ENCODE measurements at regions not wholly inside any gene's neighbourhood (a gene's known extent, or its start where the extent isn't known, plus 50 kb on each side); places are given as distances from the start of the nearest gene placed in this dataset.

- DNase-seq (ENCODE audit: extremely low spot score) = no peak
- ChIA-PET POLR2A (no interaction called here), CTCF (no interaction called here)
- no peak for TF ChIP-seq NFRKB (IDR thresholded peaks at IDR 0.05)
- no peak for TF ChIP-seq L3MBTL2 (conservative IDR thresholded peaks at IDR 0.05)
- TF ChIP-seq ELF4 (IDR thresholded peaks at IDR 0.05) = no peak
- TF ChIP-seq LEF1 (IDR thresholded peaks at IDR 0.05; ENCODE audit: borderline replicate concordance) = no peak
- TF ChIP-seq BHLHE40 (IDR thresholded peaks at IDR 0.05; ENCODE audit: borderline replicate concordance) = no peak
- no peak for TF ChIP-seq CTBP1 (IDR thresholded peaks at IDR 0.05; ENCODE audit: borderline replicate concordance)
- TF ChIP-seq FOXA1 (IDR thresholded peaks at IDR 0.05) = no peak
- TF ChIP-seq ARNT (IDR thresholded peaks at IDR 0.05) = no peak
- no peak for TF ChIP-seq SUZ12 (IDR thresholded peaks at IDR 0.05)
- no peak for TF ChIP-seq TARDBP (IDR thresholded peaks at IDR 0.05)
- TF ChIP-seq, protein P1, sequence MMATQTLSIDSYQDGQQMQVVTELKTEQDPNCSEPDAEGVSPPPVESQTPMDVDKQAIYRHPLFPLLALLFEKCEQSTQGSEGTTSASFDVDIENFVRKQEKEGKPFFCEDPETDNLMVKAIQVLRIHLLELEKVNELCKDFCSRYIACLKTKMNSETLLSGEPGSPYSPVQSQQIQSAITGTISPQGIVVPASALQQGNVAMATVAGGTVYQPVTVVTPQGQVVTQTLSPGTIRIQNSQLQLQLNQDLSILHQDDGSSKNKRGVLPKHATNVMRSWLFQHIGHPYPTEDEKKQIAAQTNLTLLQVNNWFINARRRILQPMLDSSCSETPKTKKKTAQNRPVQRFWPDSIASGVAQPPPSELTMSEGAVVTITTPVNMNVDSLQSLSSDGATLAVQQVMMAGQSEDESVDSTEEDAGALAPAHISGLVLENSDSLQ (IDR thresholded peaks at IDR 0.05) = no peak
- TF ChIP-seq FOXK2 (IDR thresholded peaks at IDR 0.05) = no peak
- TF ChIP-seq ZNF384 (IDR thresholded peaks at IDR 0.05) = no peak
- TF ChIP-seq HDGF (IDR thresholded peaks at IDR 0.05; ENCODE audit: borderline replicate concordance) = no peak
- TF ChIP-seq FOXM1 (IDR thresholded peaks at IDR 0.05; ENCODE audit: borderline replicate concordance) = no peak
- no peak for TF ChIP-seq SP1 (IDR thresholded peaks at IDR 0.05)
Measured at GRCh38 chr6:108795814-108796213, 52.4 kb upstream of the ARMC2 start.

- TF ChIP-seq TARDBP (IDR thresholded peaks at IDR 0.05) (no peak), ARNT (IDR thresholded peaks at IDR 0.05) (no peak), LEF1 (IDR thresholded peaks at IDR 0.05; ENCODE audit: borderline replicate concordance) (no peak), ELF4 (IDR thresholded peaks at IDR 0.05) (no peak), L3MBTL2 (conservative IDR thresholded peaks at IDR 0.05) (no peak), SUZ12 (IDR thresholded peaks at IDR 0.05) (no peak), FOXA1 (IDR thresholded peaks at IDR 0.05) (no peak), SP1 (IDR thresholded peaks at IDR 0.05) (no peak), BHLHE40 (IDR thresholded peaks at IDR 0.05; ENCODE audit: borderline replicate concordance) (no peak), CTBP1 (IDR thresholded peaks at IDR 0.05; ENCODE audit: borderline replicate concordance) (no peak), FOXK2 (IDR thresholded peaks at IDR 0.05) (no peak), NFRKB (IDR thresholded peaks at IDR 0.05) (no peak), HDGF (IDR thresholded peaks at IDR 0.05; ENCODE audit: borderline replicate concordance) (no peak), ZNF384 (IDR thresholded peaks at IDR 0.05) (no peak)
- TF ChIP-seq, protein P1 (IDR thresholded peaks at IDR 0.05) = no peak
- POLR2A ChIA-PET = interaction anchor here (2.2 kb wide), 1 partner anchor 238 kb away, joined by 5 read pairs; no protein-coding TSS in a partner anchor
- DNase-seq (ENCODE audit: extremely low spot score) = no peak
- CTCF ChIA-PET = interaction anchor here (1.5 kb wide), 1 partner anchor 9 kb away, joined by 6 read pairs; no protein-coding TSS in a partner anchor
Measured at GRCh38 chr6:108796875-108797274, 51.3 kb upstream of the ARMC2 start.

DNA sequence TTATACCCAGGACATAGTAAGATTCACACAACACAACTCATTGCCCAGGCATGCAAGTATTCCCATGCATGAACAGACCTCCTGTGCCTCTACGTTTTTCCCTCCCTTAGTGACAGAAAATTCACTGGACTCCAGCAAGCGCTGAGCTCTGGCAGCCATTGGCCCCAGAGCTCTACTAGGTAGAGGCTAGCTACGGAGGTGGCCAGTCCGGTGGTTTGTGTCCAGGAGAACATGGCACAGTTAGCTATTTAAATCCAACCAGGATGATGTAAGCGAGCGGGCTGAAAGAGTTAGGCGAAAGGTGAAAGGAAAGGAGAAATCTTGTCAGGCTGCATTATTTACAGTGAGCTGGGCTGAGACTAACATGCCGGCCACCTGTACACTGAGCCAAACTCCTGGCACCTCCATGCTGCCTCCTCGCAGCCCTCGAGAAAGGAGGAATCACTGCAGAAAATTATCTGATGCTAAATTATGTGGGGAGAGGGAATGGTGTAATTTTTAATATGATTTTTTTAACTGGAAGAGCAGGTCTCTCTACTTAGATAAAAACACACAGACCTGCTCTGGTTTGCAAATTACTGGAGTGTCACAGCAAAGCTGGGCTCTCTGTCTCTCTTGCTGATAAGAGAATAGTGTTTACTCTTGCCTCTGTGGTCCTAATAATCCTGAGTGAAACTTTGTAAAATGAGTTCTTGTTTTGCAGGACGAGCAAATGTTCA is 50.1 kb upstream of the ARMC2 start:
- TF ChIP-seq NFRKB (IDR thresholded peaks at IDR 0.05) = no peak
- TF ChIP-seq BHLHE40 (IDR thresholded peaks at IDR 0.05; ENCODE audit: borderline replicate concordance) = no peak
- no peak for TF ChIP-seq FOXM1 (IDR thresholded peaks at IDR 0.05; ENCODE audit: borderline replicate concordance)
- TF ChIP-seq HDGF (IDR thresholded peaks at IDR 0.05; ENCODE audit: borderline replicate concordance) = no peak
- no peak for TF ChIP-seq LEF1 (IDR thresholded peaks at IDR 0.05; ENCODE audit: borderline replicate concordance)
- TF ChIP-seq L3MBTL2 (conservative IDR thresholded peaks at IDR 0.05) = no peak
- TF ChIP-seq FOXK2 (IDR thresholded peaks at IDR 0.05) = no peak
- TF ChIP-seq SP1 (IDR thresholded peaks at IDR 0.05) = no peak
- TF ChIP-seq ELF4 (IDR thresholded peaks at IDR 0.05) = no peak
- no peak for TF ChIP-seq CTBP1 (IDR thresholded peaks at IDR 0.05; ENCODE audit: borderline replicate concordance)
- no peak for TF ChIP-seq ARNT (IDR thresholded peaks at IDR 0.05)
- TF ChIP-seq, protein P1 (IDR thresholded peaks at IDR 0.05) = no peak
- no peak for TF ChIP-seq ZNF384 (IDR thresholded peaks at IDR 0.05)
- no peak for TF ChIP-seq SUZ12 (IDR thresholded peaks at IDR 0.05)
- no peak for TF ChIP-seq TARDBP (IDR thresholded peaks at IDR 0.05)
- no peak for TF ChIP-seq FOXA1 (IDR thresholded peaks at IDR 0.05)
- ChIA-PET CTCF (interaction anchor here (0.7 to 1.5 kb wide), 2 partner anchors 8 to 1710 kb away, joined by 4 to 6 read pairs; no protein-coding TSS in a partner anchor), POLR2A (interaction anchor here (1.0 to 2.2 kb wide), 2 partner anchors 50 to 240 kb away, joined by 3 to 5 read pairs; partner anchors contain the start of gene ARMC2)
- no peak for DNase-seq (ENCODE audit: extremely low spot score)

All from HEK293T (cell line).